MCF 10A (cell line): ENCODE measurements at regions not wholly inside any gene's neighbourhood (a gene's known extent, or its start where the extent isn't known, plus 50 kb on each side); places are given as distances from the start of the nearest gene placed in this dataset.

Experiments
- BruUV-seq: library from RNA; stranded (reverse); fragments of 400-500 nt; replicated peaks from 2 replicates; lab custom pipeline; 2021; lab: Mats Ljungman, UMichigan
- CTCF ChIA-PET: fragments of 300-600 bp; sonication (Branson Sonifier 250); formaldehyde crosslinking; extraction: SDS; loops from one replicate; lab custom pipeline; 2021; ENCODE audit warnings: antibody characterized with exemption, inconsistent platforms; lab: Yijun Ruan, JAX
- POLR2A ChIA-PET: fragments of 300-600, 350-650 bp; sonication (Branson Sonifier 250); formaldehyde crosslinking; extraction: SDS; loops from one replicate; lab custom pipeline; 2020; ENCODE audit warnings: antibody characterized with exemption, inconsistent platforms; lab: Yijun Ruan, JAX
- DNase-seq: peaks from one replicate; pipeline ENCODE4 v3.0.0-alpha.2; 2018; ENCODE audit not compliant: unreplicated experiment
- H3K27ac Mint-ChIP-seq: one replicate; pipeline ENCODE4 v1.8.0; 2022; ENCODE audit warnings: mild to moderate bottlenecking, low read depth, mixed read lengths; ENCODE audit not compliant: unreplicated experiment
- H3K27me3 Mint-ChIP-seq: one replicate; pipeline ENCODE4 v1.8.0; 2022; ENCODE audit warnings: mixed read lengths; ENCODE audit not compliant: insufficient read depth, unreplicated experiment
- H3K36me3 Mint-ChIP-seq: one replicate; pipeline ENCODE4 v1.8.0; 2022; ENCODE audit warnings: mild to moderate bottlenecking, moderate library complexity, mixed read lengths; ENCODE audit not compliant: insufficient read depth, unreplicated experiment
- H3K4me1 Mint-ChIP-seq: one replicate; pipeline ENCODE4 v1.8.0; 2022; ENCODE audit warnings: mixed read lengths; ENCODE audit not compliant: insufficient read depth, unreplicated experiment
- H3K4me3 Mint-ChIP-seq: one replicate; pipeline ENCODE4 v1.8.0; 2022; ENCODE audit warnings: mild to moderate bottlenecking, moderate library complexity, mixed read lengths; ENCODE audit not compliant: unreplicated experiment
- H3K9me3 Mint-ChIP-seq: one replicate; pipeline ENCODE4 v1.8.0; 2022; ENCODE audit warnings: mixed read lengths; ENCODE audit not compliant: unreplicated experiment
- CTCF ChIP-seq: fragments of 200-600 bp; IDR thresholded peaks from one replicate; pipeline ENCODE4 v1.8.0; 2022; ENCODE audit warnings: antibody characterized with exemption, mild to moderate bottlenecking; ENCODE audit not compliant: unreplicated experiment
- intact Hi-C: fragments of 100-400 bp; cut with micrococcal nuclease; formaldehyde crosslinking; loops from 2 replicates; pipeline ENCODE4 v1.14.1; 2022

- ChIA-PET CTCF (interaction anchor here (0.8 kb wide), 1 partner anchor 174 kb away, joined by 3 read pairs; no protein-coding TSS in a partner anchor), POLR2A (interaction anchor here (0.6 kb wide), 1 partner anchor 1015 kb away, joined by 3 read pairs; no protein-coding TSS in a partner anchor)
- no peak for TF ChIP-seq CTCF
- Mint-ChIP-seq H3K4me1 (no peaks in the 10 kb centered on the region), H3K36me3 (no peaks in the 10 kb centered on the region), H3K4me3 (no peak overlapping the region), H3K27ac (no peak overlapping the region), H3K9me3 (no peaks in the 10 kb centered on the region), H3K27me3 (peaks cover 12% of the 10 kb centered on the region)
- intact Hi-C loops = no loop called here
- no TSS peak for BruUV-seq
- DNase-seq = no peak
Measured at GRCh38 chr11:121696177-121696871, 243.6 kb upstream of the SORL1-AS1 start.

- Mint-ChIP-seq H3K4me3 (no peak overlapping the region), H3K4me1 (no peaks in the 10 kb centered on the region), H3K27me3 (no peaks in the 10 kb centered on the region), H3K9me3 (no peaks in the 10 kb centered on the region), H3K36me3 (no peaks in the 10 kb centered on the region), H3K27ac (no peak overlapping the region)
- TF ChIP-seq CTCF = no peak
- BruUV-seq = no TSS peak
- ChIA-PET POLR2A (no interaction called here), CTCF (no interaction called here)
- DNase-seq = no peak
- intact Hi-C loops = no loop called here
Measured at GRCh38 chr11:121692236-121692635, 239.5 kb upstream of the SORL1-AS1 start.

GRCh38 chr11:121688860-121689614 is 236.3 kb upstream of the SORL1-AS1 start:
- intact Hi-C loops = no loop called here
- ChIA-PET POLR2A (interaction anchor here (1.1 kb wide), 1 partner anchor 27 kb away, joined by 4 read pairs; no protein-coding TSS in a partner anchor), CTCF (no interaction called here)
- no TSS peak for BruUV-seq
- H3K9me3 Mint-ChIP-seq = no peaks in the 10 kb centered on the region
- TF ChIP-seq CTCF = no peak
- H3K4me3 Mint-ChIP-seq = no peak overlapping the region
- no peaks in the 10 kb centered on the region for H3K36me3 Mint-ChIP-seq
- H3K27me3 Mint-ChIP-seq = no peaks in the 10 kb centered on the region
- H3K4me1 Mint-ChIP-seq = no peaks in the 10 kb centered on the region
- DNase-seq = no peak
- no peak overlapping the region for H3K27ac Mint-ChIP-seq

GRCh38 chr11:121688055-121688491 is 235.3 kb upstream of the SORL1-AS1 start:
- Mint-ChIP-seq H3K27ac (no peak overlapping the region), H3K36me3 (no peaks in the 10 kb centered on the region)
- CTCF ChIA-PET = interaction anchor here (0.6 kb wide), 1 partner anchor 627 kb away, joined by 3 read pairs; no protein-coding TSS in a partner anchor

More at GRCh38 chr11:121688055-121688491, 235.3 kb upstream of the SORL1-AS1 start:
- TF ChIP-seq CTCF = no peak
- H3K4me1 Mint-ChIP-seq = no peaks in the 10 kb centered on the region
- no peak for DNase-seq
- POLR2A ChIA-PET = interaction anchor here (1.1 to 1.3 kb wide), 2 partner anchors 26 to 398 kb away, joined by 4 read pairs; no protein-coding TSS in a partner anchor
- H3K4me3 Mint-ChIP-seq = no peak overlapping the region
- H3K9me3 Mint-ChIP-seq = no peaks in the 10 kb centered on the region
- intact Hi-C loops = no loop called here
- H3K27me3 Mint-ChIP-seq = no peaks in the 10 kb centered on the region
- BruUV-seq = no TSS peak
